Thyroid gland (tissue), 4 donors: ENCODE measurements at regions not wholly inside any gene's neighbourhood (a gene's known extent, or its start where the extent isn't known, plus 50 kb on each side); places are given as distances from the start of the nearest gene placed in this dataset.

Experiments
- DNase-seq, 2 donors: peaks; one replicate each; pipeline ENCODE4 v3.0.0-alpha.2; 2019
- H3K27ac ChIP-seq, 3 donors: fragments of 200-600 bp; sonication (generic); 1 replicate in 2 of 3; 2 replicates in 1 of 3; pipeline ENCODE4 v1.5.1; 2016 to 2019; ENCODE audit warnings: mild to moderate bottlenecking in 1 of 3, moderate library complexity in 1 of 3
- H3K27me3 ChIP-seq: fragments of 200-600 bp; sonication (generic); one replicate; pipeline ENCODE4 v1.5.1; 2019
- H3K36me3 ChIP-seq, 2 donors: fragments of 200-600 bp; sonication (generic); one replicate each; pipeline ENCODE4 v1.5.1; 2016 to 2019
- H3K4me1 ChIP-seq, 2 donors: fragments of 200-600 bp; sonication (generic); one replicate each; pipeline ENCODE4 v1.5.1; 2017 to 2019
- H3K4me3 ChIP-seq, 3 donors: fragments of 200-600 bp; sonication (generic); replicated peaks in 1 of 3; 1 replicate in 2 of 3; 2 replicates in 1 of 3; pipeline ENCODE4 v1.5.1; 2016; ENCODE audit warnings: mild to moderate bottlenecking in 1 of 3
- H3K9me3 ChIP-seq: fragments of 200-600 bp; sonication (generic); one replicate; pipeline ENCODE4 v1.5.1; 2017
- POLR2A ChIP-seq, 2 donors: fragments of 450-650 bp; IDR thresholded peaks; one replicate each; pipeline ENCODE4 v1.6.1; 2017; ENCODE audit warnings: antibody characterized with exemption in 2 of 2, mild to moderate bottlenecking in 2 of 2, moderate library complexity in 1 of 2
- WGBS, 2 donors: methylation state at CpG; one replicate each; pipeline ENCODE4 v1.1.5; 2017; 5-methylcytosine and 5-hydroxymethylcytosine counted together
- intact Hi-C: fragments of 100-400 bp; cut with DNase I; formaldehyde crosslinking; loops from one replicate; pipeline ENCODE4 v1.15.1; 2023
- TF ChIP-seq, protein P1 (sequence below), 6 experiments: fragments of 200-600 bp in 3 of 6; fragments of 450-650 bp in 3 of 6; sonication (generic) in 3 of 6; IDR thresholded peaks; one replicate each; pipeline ENCODE4 v1.5.1; 2016 to 2019; ENCODE audit warnings: antibody characterized with exemption in 6 of 6, mild to moderate bottlenecking in 2 of 6, inconsistent platforms in 1 of 6, moderate library complexity in 1 of 6

DNA sequence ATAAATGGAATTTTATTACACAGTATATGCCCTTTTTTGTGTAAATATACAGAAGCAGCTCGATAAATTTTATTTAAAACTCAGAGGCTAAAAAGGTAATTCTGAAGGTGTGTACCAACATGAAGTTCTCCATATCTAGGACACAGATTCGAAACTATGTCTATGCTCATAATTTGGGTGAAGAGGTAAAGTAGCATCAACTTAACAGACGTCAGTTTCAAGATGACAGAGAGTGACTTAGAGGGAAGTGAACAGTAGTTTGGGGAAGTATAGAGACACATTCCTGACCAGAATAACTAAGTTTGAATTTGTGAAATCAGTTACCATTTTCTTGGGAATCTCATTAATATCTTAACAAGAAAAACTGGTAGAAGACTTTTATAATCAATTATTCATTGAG is 2493.3 kb downstream of the ARAP2 start:
- TF ChIP-seq POLR2A (IDR thresholded peaks at IDR 0.05): no peak
- TF ChIP-seq, protein P1, sequence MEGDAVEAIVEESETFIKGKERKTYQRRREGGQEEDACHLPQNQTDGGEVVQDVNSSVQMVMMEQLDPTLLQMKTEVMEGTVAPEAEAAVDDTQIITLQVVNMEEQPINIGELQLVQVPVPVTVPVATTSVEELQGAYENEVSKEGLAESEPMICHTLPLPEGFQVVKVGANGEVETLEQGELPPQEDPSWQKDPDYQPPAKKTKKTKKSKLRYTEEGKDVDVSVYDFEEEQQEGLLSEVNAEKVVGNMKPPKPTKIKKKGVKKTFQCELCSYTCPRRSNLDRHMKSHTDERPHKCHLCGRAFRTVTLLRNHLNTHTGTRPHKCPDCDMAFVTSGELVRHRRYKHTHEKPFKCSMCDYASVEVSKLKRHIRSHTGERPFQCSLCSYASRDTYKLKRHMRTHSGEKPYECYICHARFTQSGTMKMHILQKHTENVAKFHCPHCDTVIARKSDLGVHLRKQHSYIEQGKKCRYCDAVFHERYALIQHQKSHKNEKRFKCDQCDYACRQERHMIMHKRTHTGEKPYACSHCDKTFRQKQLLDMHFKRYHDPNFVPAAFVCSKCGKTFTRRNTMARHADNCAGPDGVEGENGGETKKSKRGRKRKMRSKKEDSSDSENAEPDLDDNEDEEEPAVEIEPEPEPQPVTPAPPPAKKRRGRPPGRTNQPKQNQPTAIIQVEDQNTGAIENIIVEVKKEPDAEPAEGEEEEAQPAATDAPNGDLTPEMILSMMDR (IDR thresholded peaks at IDR 0.05): no peak
- Histone ChIP-seq H3K27ac (no peak overlapping the region), H3K27me3 (no peaks in the 10 kb centered on the region), H3K36me3 (no peaks in the 10 kb centered on the region), H3K4me3 (no peak overlapping the region), H3K9me3 (no peaks in the 10 kb centered on the region), H3K4me1 (no peaks in the 10 kb centered on the region)
- intact Hi-C loops: no loop called here
- DNase-seq: no peak
- 92% methylated on average over 3 of the region's 3 CpGs for WGBS, 2 donors

DNA sequence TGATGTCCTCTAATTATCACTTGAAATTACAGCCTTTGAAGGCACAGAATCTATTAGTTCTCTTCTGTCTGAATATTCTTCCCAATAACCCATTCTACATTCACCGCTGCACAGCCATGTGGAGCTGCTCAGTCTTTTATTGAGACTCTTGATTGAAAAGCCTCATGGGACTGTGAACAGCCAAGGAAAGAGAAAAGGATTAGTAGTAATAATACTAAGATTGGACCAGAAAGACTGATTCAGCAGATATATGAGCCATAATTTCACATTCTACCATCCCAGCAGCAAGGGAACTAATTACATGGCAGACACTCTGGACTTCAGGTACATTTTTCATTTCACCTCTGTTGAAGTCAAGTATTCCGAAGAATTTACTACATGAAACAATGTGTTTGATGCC is 2471.7 kb downstream of the ARAP2 start:
- Histone ChIP-seq H3K27ac (no peak overlapping the region), H3K36me3 (no peaks in the 10 kb centered on the region), H3K27me3 (no peaks in the 10 kb centered on the region), H3K4me3 (no peak overlapping the region), H3K4me1 (no peaks in the 10 kb centered on the region), H3K9me3 (no peaks in the 10 kb centered on the region)
- TF ChIP-seq, protein P1 (IDR thresholded peaks at IDR 0.05): no peak
- no peak for TF ChIP-seq POLR2A (IDR thresholded peaks at IDR 0.05)
- no peak for DNase-seq
- intact Hi-C loops: no loop called here
- WGBS, 2 donors: 75 to 87% methylated on average over 2 of the region's 2 CpGs

DNA sequence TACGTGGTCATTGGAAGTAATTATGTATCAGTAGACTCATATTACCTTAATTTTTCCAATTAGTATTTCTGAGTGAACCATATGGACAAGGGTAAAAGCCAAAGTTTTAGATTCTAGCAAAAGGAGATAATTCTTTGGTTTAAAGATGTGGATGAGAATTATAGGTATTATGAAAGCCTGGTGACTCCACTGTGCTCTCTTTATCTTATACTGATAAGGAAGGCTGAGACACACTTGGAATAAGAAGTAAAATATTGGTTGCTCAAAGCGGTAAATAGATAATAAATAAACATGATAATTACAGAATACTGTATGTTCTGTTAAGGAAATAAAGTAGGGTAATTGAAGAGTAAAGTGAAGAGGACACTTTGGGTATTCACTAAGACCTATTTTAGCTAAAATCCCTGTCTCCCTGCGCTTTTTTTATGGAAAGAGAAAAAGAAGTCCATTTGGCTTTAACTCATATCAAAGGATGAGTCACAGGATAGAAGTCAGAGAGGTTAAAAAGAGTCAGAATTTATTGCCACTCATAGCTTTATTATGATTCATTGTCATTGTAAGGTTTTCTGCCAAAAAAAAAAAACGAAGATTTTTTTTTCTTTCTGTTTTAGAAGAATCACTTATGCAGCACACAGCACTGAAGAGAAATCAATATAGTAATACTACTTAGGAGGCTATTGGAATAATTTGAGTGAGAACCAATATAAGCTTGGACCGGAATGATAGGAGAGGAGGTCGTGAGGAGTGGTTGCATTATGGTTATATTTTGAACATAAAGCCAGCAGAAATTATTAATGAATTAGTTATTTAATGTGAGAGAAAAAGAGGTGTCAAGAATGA is 2463.1 kb downstream of the ARAP2 start:
- intact Hi-C loops: no loop called here
- no peak overlapping the region for H3K27ac ChIP-seq
- DNase-seq: no peak
- no peaks in the 10 kb centered on the region for H3K36me3 ChIP-seq
- H3K4me3 ChIP-seq: no peak overlapping the region
- no peak for TF ChIP-seq POLR2A (IDR thresholded peaks at IDR 0.05)
- TF ChIP-seq, protein P1 (IDR thresholded peaks at IDR 0.05): no peak
- H3K4me1 ChIP-seq: no peaks in the 10 kb centered on the region
- H3K9me3 ChIP-seq: no peaks in the 10 kb centered on the region
- H3K27me3 ChIP-seq: no peaks in the 10 kb centered on the region
- whole genome bisulfite sequencing, 2 donors: 77 to 82% methylated on average over 6 of the region's 6 CpGs

DNA sequence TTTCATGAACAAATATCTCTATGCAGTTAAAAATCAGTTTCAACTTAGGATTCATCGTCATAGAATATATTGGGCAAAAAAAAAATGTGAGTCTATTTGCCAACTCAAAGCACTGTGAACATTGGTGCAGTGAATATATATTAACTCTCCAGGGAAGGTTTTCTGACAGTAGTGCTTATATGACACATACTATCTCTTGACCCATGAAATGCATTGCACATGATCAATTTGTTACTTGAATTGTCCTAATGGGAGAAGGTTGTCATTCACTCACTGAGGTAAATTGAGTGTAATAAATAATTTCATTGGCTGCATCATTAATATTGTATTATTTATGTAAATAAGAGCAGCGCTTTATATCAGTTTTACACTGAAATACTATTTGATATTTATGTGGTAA is 2458.5 kb downstream of the ARAP2 start:
- Histone ChIP-seq H3K36me3 (no peaks in the 10 kb centered on the region), H3K27ac (no peak overlapping the region), H3K9me3 (no peaks in the 10 kb centered on the region), H3K27me3 (no peaks in the 10 kb centered on the region), H3K4me1 (no peaks in the 10 kb centered on the region), H3K4me3 (no peak overlapping the region)
- TF ChIP-seq POLR2A (IDR thresholded peaks at IDR 0.05): no peak
- TF ChIP-seq, protein P1 (IDR thresholded peaks at IDR 0.05): no peak
- no peak for DNase-seq
- 90 to 93% methylated on average over 2 of the region's 2 CpGs for whole genome bisulfite sequencing, 2 donors
- intact Hi-C loops: no loop called here

DNA sequence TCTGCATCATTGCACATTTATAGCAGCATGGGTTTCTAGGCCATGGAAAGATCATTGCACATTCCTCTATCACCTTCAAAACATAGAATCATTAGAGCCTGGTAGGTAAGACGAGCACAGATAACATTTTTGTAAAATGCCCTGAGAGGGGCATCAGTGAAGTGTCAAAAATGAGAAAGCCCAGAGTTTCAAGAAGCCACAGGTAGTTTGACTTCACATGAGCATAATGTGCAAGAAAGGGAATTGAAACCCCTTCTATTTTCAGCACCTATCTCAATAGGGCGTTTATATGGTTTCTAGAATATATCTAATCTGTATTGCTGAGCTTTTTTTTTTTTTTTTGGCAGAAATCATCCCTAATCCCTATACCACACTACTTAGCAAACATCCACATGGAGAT is 2441.7 kb downstream of the ARAP2 start:
- Histone ChIP-seq H3K36me3 (no peaks in the 10 kb centered on the region), H3K4me1 (no peaks in the 10 kb centered on the region), H3K27ac (no peak overlapping the region), H3K9me3 (no peaks in the 10 kb centered on the region), H3K27me3 (no peaks in the 10 kb centered on the region), H3K4me3 (no peak overlapping the region)
- WGBS, 2 donors: 60 to 65% methylated on average over 2 of the region's 2 CpGs
- intact Hi-C loops: no loop called here
- DNase-seq: no peak
- TF ChIP-seq, protein P1 (IDR thresholded peaks at IDR 0.05): no peak
- no peak for TF ChIP-seq POLR2A (IDR thresholded peaks at IDR 0.05)
